Neuronal stem cell (in vitro differentiated cells): ENCODE measurements at regions not wholly inside any gene's neighbourhood (a gene's known extent, or its start where the extent isn't known, plus 50 kb on each side); places are given as distances from the start of the nearest gene placed in this dataset.

Experiments
- DNase-seq: peaks from one replicate; pipeline ENCODE4 v3.0.0-alpha.2; 2013; ENCODE audit warnings: low spot score
- H2AFZ ChIP-seq: one replicate; pipeline ENCODE4 v1.6.1; 2013; ENCODE audit warnings: mild to moderate bottlenecking, low read length, inconsistent platforms
- H2AK5ac ChIP-seq: 2 replicates; pipeline ENCODE4 v1.6.1; 2013; ENCODE audit warnings: low read depth, mild to moderate bottlenecking, inconsistent platforms, low read length, moderate library complexity, mixed read lengths
- H2BK120ac ChIP-seq: 2 replicates; pipeline ENCODE4 v1.6.1; 2013; ENCODE audit warnings: low read depth, mild to moderate bottlenecking, inconsistent platforms, low read length, moderate library complexity, mixed read lengths
- H2BK12ac ChIP-seq: one replicate; pipeline ENCODE4 v1.6.1; 2013; ENCODE audit warnings: low read length, inconsistent platforms
- H2BK15ac ChIP-seq: 2 replicates; pipeline ENCODE4 v1.6.1; 2013; ENCODE audit warnings: mild to moderate bottlenecking, low read length, inconsistent platforms, mixed read lengths
- H2BK5ac ChIP-seq: one replicate; pipeline ENCODE4 v1.6.1; 2013; ENCODE audit warnings: inconsistent platforms, mild to moderate bottlenecking, low read length, moderate library complexity
- H3K14ac ChIP-seq: one replicate; pipeline ENCODE4 v1.6.1; 2013; ENCODE audit warnings: low read length, inconsistent platforms
- H3K18ac ChIP-seq: 2 replicates; pipeline ENCODE4 v1.6.1; 2013; ENCODE audit warnings: low read length, inconsistent platforms
- H3K23ac ChIP-seq: 2 replicates; pipeline ENCODE4 v1.6.1; 2013; ENCODE audit warnings: low read depth, mild to moderate bottlenecking, mixed read lengths, low read length, inconsistent platforms; ENCODE audit not compliant: poor library complexity
- H3K27ac ChIP-seq: replicated peaks from 3 replicates; pipeline ENCODE4 v1.5.1; 2013; ENCODE audit warnings: low read length, inconsistent platforms
- H3K27me3 ChIP-seq, 3 experiments: 2 replicates each; pipeline ENCODE4 v1.6.1; 2013; ENCODE audit warnings: low read length in 3 of 3, mild to moderate bottlenecking in 2 of 3, inconsistent platforms in 1 of 3, low read depth in 1 of 3, mixed read lengths in 1 of 3, moderate library complexity in 1 of 3; ENCODE audit not compliant: control insufficient read depth in 3 of 3, insufficient read depth in 3 of 3
- H3K36me3 ChIP-seq, 2 donors: replicated peaks in 1 of 2; 2 replicates each; pipeline ENCODE4 v1.6.1; 2013; ENCODE audit warnings: low read length in 2 of 2; ENCODE audit not compliant: control insufficient read depth in 2 of 2, insufficient read depth in 2 of 2
- H3K4ac ChIP-seq: 2 replicates; pipeline ENCODE4 v1.6.1; 2013; ENCODE audit warnings: inconsistent platforms, mild to moderate bottlenecking, low read length, moderate library complexity
- H3K4me1 ChIP-seq, 2 donors: 1 replicate in 1 of 2; 2 replicates in 1 of 2; pipeline ENCODE4 v1.6.1; 2013; ENCODE audit warnings: low read length in 2 of 2, low read depth in 1 of 2; ENCODE audit not compliant: control insufficient read depth in 2 of 2, insufficient read depth in 1 of 2
- H3K4me2 ChIP-seq: one replicate; pipeline ENCODE4 v1.6.1; 2013; ENCODE audit warnings: mild to moderate bottlenecking, low read length, inconsistent platforms; ENCODE audit not compliant: insufficient read depth, poor library complexity, severe bottlenecking
- H3K4me3 ChIP-seq, 2 donors: 2 replicates each; pipeline ENCODE4 v1.5.1; 2013; ENCODE audit warnings: low read length in 2 of 2, mild to moderate bottlenecking in 2 of 2, inconsistent platforms in 1 of 2, moderate library complexity in 1 of 2
- H3K79me1 ChIP-seq: one replicate; pipeline ENCODE4 v1.6.1; 2013; ENCODE audit warnings: low read depth, mild to moderate bottlenecking, inconsistent platforms, low read length, moderate library complexity
- H3K9ac ChIP-seq: one replicate; pipeline ENCODE4 v1.6.1; 2013; ENCODE audit warnings: mild to moderate bottlenecking, low read depth, low read length, inconsistent platforms; ENCODE audit not compliant: poor library complexity
- H3K9me3 ChIP-seq, 2 donors: replicated peaks in 1 of 2; 2 replicates each; pipeline versions ENCODE3 to v1.6.1; 2013; ENCODE audit warnings: low read length in 2 of 2, mild to moderate bottlenecking in 2 of 2, inconsistent platforms in 1 of 2, low read depth in 1 of 2, mixed read lengths in 1 of 2, moderate library complexity in 1 of 2; ENCODE audit not compliant: control insufficient read depth in 2 of 2, insufficient read depth in 1 of 2
- H4K8ac ChIP-seq: one replicate; pipeline ENCODE4 v1.6.1; 2013; ENCODE audit warnings: low read depth, mild to moderate bottlenecking, inconsistent platforms, low read length, moderate library complexity
- H4K91ac ChIP-seq: one replicate; pipeline ENCODE4 v1.6.1; 2013; ENCODE audit warnings: low read length, low read depth, mild to moderate bottlenecking, inconsistent platforms; ENCODE audit not compliant: poor library complexity
- WGBS, 2 donors: extraction: QIAGEN DNeasy Blood & Tissue Kit; methylation state at CpG; one replicate each; pipeline ENCODE4 v1.1.7; 2013; ENCODE audit warnings: missing lambda C conversion rate in 2 of 2, mixed read lengths in 1 of 2; ENCODE audit not compliant: insufficient read length in 2 of 2, insufficient replicate concordance in 1 of 2; ENCODE audit errors: extremely low coverage in 2 of 2; 5-methylcytosine and 5-hydroxymethylcytosine counted together

DNA sequence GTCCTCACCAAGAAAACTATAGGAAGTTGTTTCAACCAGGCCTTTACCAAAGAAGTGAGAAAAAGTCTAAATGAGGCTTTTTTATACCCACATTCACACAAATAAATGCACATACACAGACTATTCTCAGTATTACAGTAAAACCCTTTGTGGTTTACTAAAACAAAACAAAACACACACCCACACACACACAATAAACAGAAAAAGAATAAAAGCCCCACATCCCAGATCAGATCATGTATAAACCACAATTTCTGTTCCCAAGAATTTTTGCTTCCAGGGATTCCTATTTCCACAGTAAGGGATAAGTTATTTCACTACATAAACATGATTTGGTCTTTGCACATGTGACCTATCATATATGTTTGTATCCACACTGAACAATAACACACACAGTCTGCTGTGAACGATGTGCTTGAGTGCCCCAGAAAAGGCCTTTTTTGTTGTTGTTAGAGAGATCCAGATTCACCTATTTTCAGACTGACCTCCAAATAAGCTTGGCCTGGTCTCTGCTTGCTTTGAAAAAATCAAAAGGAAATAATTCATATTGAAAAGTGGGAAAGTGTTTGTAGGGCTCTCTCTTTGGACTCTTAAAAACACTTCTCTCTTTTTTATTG, 283.4 kb upstream of the ATP11B start:
- Histone ChIP-seq H3K18ac (no peak overlapping the region), H3K9me3 (no peaks in the 10 kb centered on the region), H2BK5ac (no peak overlapping the region), H3K4me2 (no peak overlapping the region), H2BK12ac (no peak overlapping the region), H3K36me3 (no peaks in the 10 kb centered on the region), H2BK15ac (no peak overlapping the region), H2BK120ac (no peak overlapping the region), H4K8ac (no peak overlapping the region), H3K27me3 (no peaks in the 10 kb centered on the region), H3K9ac (no peak overlapping the region), H4K91ac (no peak overlapping the region), H3K14ac (no peak overlapping the region), H3K4me1 (peaks cover 14 to 41% of the 10 kb centered on the region in 2 donors), H2AFZ (peak overlapping the region; percentile 83), H3K23ac (no peak overlapping the region), H3K27ac (no peak overlapping the region), H3K4me3 (no peak overlapping the region), H2AK5ac (no peak overlapping the region), H3K4ac (no peak overlapping the region), H3K79me1 (no peaks in the 10 kb centered on the region)
- WGBS, 2 donors: no CpG with 5 or more reads among the region's 1 CpG
- no peak for DNase-seq

DNA sequence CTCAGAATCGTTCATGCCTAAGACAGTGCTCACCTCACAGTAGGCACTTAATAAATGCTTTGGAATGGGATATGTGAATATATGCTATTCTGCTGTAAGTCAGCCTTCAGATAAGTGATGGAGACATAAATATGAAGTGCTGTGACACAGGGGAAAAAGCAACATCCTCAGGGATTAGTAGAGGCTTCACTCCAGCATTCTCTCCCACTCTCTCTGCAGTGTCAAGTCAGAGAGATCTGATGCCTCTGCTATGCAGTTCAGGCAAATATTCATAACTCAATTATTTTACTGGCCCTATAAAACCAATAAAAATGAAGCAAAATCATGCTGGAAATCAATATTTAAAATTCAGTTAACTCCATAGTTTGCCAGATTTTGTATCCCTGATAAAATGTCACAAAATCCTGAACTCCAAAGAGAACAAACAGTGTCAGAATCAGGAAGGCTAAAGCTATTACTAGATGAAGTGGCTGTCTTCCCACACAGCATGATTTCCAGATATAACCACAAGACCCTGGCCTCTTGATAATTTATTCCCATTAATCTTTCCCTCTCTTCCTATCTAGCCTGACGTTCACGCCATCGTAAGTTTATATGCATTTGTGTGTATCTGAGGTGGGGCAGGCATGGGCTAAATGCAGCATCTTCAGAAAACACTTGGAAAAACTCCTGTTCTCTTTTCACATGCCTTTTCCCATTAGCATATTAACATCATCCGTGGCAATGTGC, 278.9 kb upstream of the ATP11B start:
- H3K36me3 ChIP-seq: no peaks in the 10 kb centered on the region
- no peak overlapping the region for H3K4ac ChIP-seq
- no peak overlapping the region for H4K91ac ChIP-seq
- no peak overlapping the region for H3K9ac ChIP-seq
- no peak overlapping the region for H3K27ac ChIP-seq
- H3K79me1 ChIP-seq: no peaks in the 10 kb centered on the region
- DNase-seq: no peak
- H3K27me3 ChIP-seq: no peaks in the 10 kb centered on the region
- no peak overlapping the region for H3K23ac ChIP-seq
- H3K4me2 ChIP-seq: no peak overlapping the region
- no peak overlapping the region for H2BK120ac ChIP-seq
- H2BK12ac ChIP-seq: no peak overlapping the region
- H3K14ac ChIP-seq: no peak overlapping the region
- no peak overlapping the region for H2BK15ac ChIP-seq
- H3K4me3 ChIP-seq: no peak overlapping the region
- no peak overlapping the region for H3K18ac ChIP-seq
- WGBS, 2 donors: no CpG with 5 or more reads among the region's 5 CpGs
- no peak overlapping the region for H4K8ac ChIP-seq
- H2BK5ac ChIP-seq: no peak overlapping the region
- H3K9me3 ChIP-seq: no peaks in the 10 kb centered on the region
- peaks cover 13 to 62% of the 10 kb centered on the region in 2 donors for H3K4me1 ChIP-seq
- H2AFZ ChIP-seq: no peak overlapping the region
- no peak overlapping the region for H2AK5ac ChIP-seq

DNA sequence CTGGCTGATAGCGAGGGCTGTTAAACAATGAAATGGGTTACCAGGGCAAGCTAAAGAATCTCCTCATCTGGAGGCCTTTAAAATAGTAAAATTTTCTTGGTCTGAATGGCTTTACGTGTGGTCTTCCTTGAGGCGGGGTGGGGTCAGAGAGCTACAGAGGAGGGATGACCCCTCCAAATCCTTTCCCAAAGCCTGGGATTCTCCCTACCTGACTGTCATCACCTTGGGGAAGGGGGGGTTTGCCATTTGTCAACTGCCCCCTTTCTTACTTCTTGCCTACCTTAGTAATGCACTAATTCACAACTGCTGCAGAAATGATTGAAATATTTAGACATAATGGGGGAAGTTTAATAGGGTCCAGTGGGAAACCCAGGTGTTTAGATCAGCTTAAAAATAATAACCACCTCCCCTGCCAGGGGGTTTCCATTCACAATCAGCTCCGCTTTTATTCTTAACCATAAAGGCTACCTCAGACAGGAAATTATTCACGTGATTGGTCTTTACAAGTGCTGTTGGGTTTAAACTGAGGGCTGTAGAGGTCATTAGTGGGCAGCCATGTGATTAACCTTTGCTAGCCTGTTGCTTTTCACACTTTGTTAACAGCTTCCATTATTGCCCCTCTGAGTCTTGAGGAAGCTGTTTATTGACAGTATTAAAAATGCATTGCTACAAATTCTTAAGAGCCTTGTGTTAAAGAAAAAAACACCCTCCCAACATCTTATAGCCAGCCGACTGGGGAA, 276.5 kb upstream of the ATP11B start:
- Histone ChIP-seq H4K8ac (no peak overlapping the region), H3K4me1 (peaks cover 15 to 50% of the 10 kb centered on the region in 2 donors), H3K79me1 (no peaks in the 10 kb centered on the region), H3K9me3 (no peaks in the 10 kb centered on the region), H3K4me2 (no peak overlapping the region), H3K27me3 (no peaks in the 10 kb centered on the region), H3K27ac (peak overlapping the region; percentile 82), H3K18ac (no peak overlapping the region), H3K4me3 (no peak overlapping the region), H4K91ac (no peak overlapping the region), H2BK5ac (no peak overlapping the region), H3K23ac (no peak overlapping the region), H3K4ac (no peak overlapping the region), H2BK15ac (no peak overlapping the region), H2BK12ac (no peak overlapping the region), H2BK120ac (no peak overlapping the region), H3K36me3 (no peaks in the 10 kb centered on the region), H2AK5ac (no peak overlapping the region), H3K9ac (no peak overlapping the region), H2AFZ (no peak overlapping the region), H3K14ac (no peak overlapping the region)
- peak; percentile 75 for DNase-seq
- no CpG with 5 or more reads among the region's 6 CpGs for WGBS, 2 donors

DNA sequence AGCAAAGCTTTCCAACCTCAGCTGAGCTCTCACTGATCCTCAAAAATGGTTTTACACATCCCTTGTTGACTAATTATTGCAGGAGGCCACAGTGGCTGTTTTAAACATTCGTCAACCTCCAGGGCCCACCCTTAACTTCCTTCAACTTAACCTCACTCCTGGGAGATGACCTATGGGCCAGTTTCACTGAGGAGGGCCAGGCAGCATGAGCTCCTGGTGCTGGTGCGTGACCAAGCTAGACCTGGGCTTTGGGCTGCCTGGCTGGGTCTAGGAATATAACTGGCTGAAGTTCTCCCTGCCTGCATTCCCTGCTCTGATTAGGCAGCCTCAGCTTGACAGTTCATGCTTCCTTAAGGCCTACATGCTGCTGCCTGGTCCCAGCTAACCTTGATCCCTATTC, 273.7 kb upstream of the ATP11B start:
- no peak overlapping the region for H2AFZ ChIP-seq
- H3K9ac ChIP-seq: no peak overlapping the region
- H3K23ac ChIP-seq: no peak overlapping the region
- H2BK15ac ChIP-seq: no peak overlapping the region
- H4K8ac ChIP-seq: no peak overlapping the region
- peak overlapping the region; percentile 15 for H2BK5ac ChIP-seq
- H2BK120ac ChIP-seq: peak overlapping the region; percentile 12
- no peaks in the 10 kb centered on the region for H3K36me3 ChIP-seq
- no peak overlapping the region for H2BK12ac ChIP-seq
- peak overlapping the region; percentile 34 for H3K27ac ChIP-seq
- peak overlapping the region; percentile 2 for H2AK5ac ChIP-seq
- no peak overlapping the region for H3K4ac ChIP-seq
- H3K27me3 ChIP-seq: no peaks in the 10 kb centered on the region
- no peak overlapping the region for H3K4me2 ChIP-seq
- H3K79me1 ChIP-seq: no peaks in the 10 kb centered on the region
- no CpG with 5 or more reads among the region's 2 CpGs for WGBS, 2 donors
- H3K18ac ChIP-seq: peak overlapping the region; percentile 60
- H3K4me3 ChIP-seq: no peak overlapping the region
- no peaks in the 10 kb centered on the region for H3K9me3 ChIP-seq
- H3K4me1 ChIP-seq: peaks cover 16 to 42% of the 10 kb centered on the region in 2 donors
- H3K14ac ChIP-seq: no peak overlapping the region
- DNase-seq: no peak
- no peak overlapping the region for H4K91ac ChIP-seq
